G401 (cell line): ENCODE measurements at regions not wholly inside any gene's neighbourhood (a gene's known extent, or its start where the extent isn't known, plus 50 kb on each side); places are given as distances from the start of the nearest gene placed in this dataset.

ENCODE experiments used
- DNase-seq: peaks from one replicate; pipeline ENCODE4 v3.0.0-alpha.2; 2015; ENCODE audit warnings: low spot score
- in situ Hi-C: cut with HindIII; loops from 2 replicates; pipeline ENCODE4 v1.10.0; 2016; ENCODE audit warnings: low sequenced_read_pairs, mixed read lengths

GRCh38 chr18:65568866-65569265 is 181.9 kb upstream of the CDH7 start:
- in situ Hi-C loops, result no loop called here
- DNase-seq, result no peak

GRCh38 chr18:65567372-65567771 is 183.4 kb upstream of the CDH7 start:
- in situ Hi-C loops, result no loop called here
- peak; percentile 42 for DNase-seq

- DNase-seq, result no peak
- in situ Hi-C loops, result no loop called here
These were observed 202.5 kb upstream of the CDH7 start for GRCh38 chr18:65548316-65548715.

- in situ Hi-C loops, result no loop called here
- DNase-seq, result no peak
These were observed 203.8 kb upstream of the CDH7 start for GRCh38 chr18:65547046-65547445.

GRCh38 chr18:65544701-65545100 is 206.1 kb upstream of the CDH7 start:
- in situ Hi-C loops, result no loop called here
- no peak for DNase-seq

- no peak for DNase-seq
- in situ Hi-C loops, result no loop called here
These were observed 222.8 kb upstream of the CDH7 start for GRCh38 chr18:65527879-65528633.

GRCh38 chr18:65526099-65526498 is 224.7 kb upstream of the CDH7 start:
- DNase-seq, result no peak
- in situ Hi-C loops, result no loop called here

GRCh38 chr18:65523461-65523860 is 227.4 kb upstream of the CDH7 start:
- in situ Hi-C loops, result no loop called here

GRCh38 chr18:65522907-65523306 is 227.9 kb upstream of the CDH7 start:
- in situ Hi-C loops, result no loop called here
- DNase-seq, result no peak

More at GRCh38 chr18:65523461-65523860, 227.4 kb upstream of the CDH7 start:
- DNase-seq, result no peak

GRCh38 chr18:65516209-65516608 is 234.6 kb upstream of the CDH7 start:
- in situ Hi-C loops, result no loop called here
- no peak for DNase-seq

- DNase-seq, result no peak
- in situ Hi-C loops, result no loop called here
These were observed 252.2 kb upstream of the CDH7 start for GRCh38 chr18:65498605-65499004.

GRCh38 chr18:65487569-65487968 is 263.2 kb upstream of the CDH7 start:
- in situ Hi-C loops, result no loop called here
- DNase-seq, result no peak

GRCh38 chr18:65477455-65477854 is 273.4 kb upstream of the CDH7 start:
- DNase-seq, result no peak

GRCh38 chr18:65468881-65469280 is 281.9 kb upstream of the CDH7 start:
- in situ Hi-C loops, result no loop called here
- DNase-seq, result peak; percentile 95

More at GRCh38 chr18:65477455-65477854, 273.4 kb upstream of the CDH7 start:
- in situ Hi-C loops, result no loop called here

- no peak for DNase-seq
- in situ Hi-C loops, result no loop called here
These were observed 286.5 kb upstream of the CDH7 start for GRCh38 chr18:65464361-65464760.

GRCh38 chr18:65459741-65460140 is 291.1 kb upstream of the CDH7 start:
- in situ Hi-C loops, result no loop called here
- no peak for DNase-seq

- DNase-seq, result no peak
- in situ Hi-C loops, result no loop called here
These were observed 291.9 kb upstream of the CDH7 start for GRCh38 chr18:65458871-65459270.

- in situ Hi-C loops, result no loop called here
- no peak for DNase-seq
These were observed 311.6 kb upstream of the CDH7 start for GRCh38 chr18:65439188-65439587.

GRCh38 chr18:65436430-65436829 is 314.4 kb upstream of the CDH7 start:
- in situ Hi-C loops, result no loop called here
- DNase-seq, result no peak

GRCh38 chr18:65435534-65435933 is 315.3 kb upstream of the CDH7 start:
- DNase-seq, result no peak
- in situ Hi-C loops, result no loop called here

- in situ Hi-C loops, result no loop called here
- DNase-seq, result no peak
These were observed 321.2 kb upstream of the CDH7 start for GRCh38 chr18:65429601-65430000.
